Ovary (tissue), 3 donors: ENCODE measurements at regions not wholly inside any gene's neighbourhood (a gene's known extent, or its start where the extent isn't known, plus 50 kb on each side); places are given as distances from the start of the nearest gene placed in this dataset.

ENCODE experiments used
- CTCF ChIP-seq, 3 donors: fragments of 450-650 bp in 2 of 3; fragments of 200-600 bp in 1 of 3; IDR thresholded peaks; one replicate each; pipeline versions ENCODE4 v1.5.1 to v1.8.0; 2016 to 2022; ENCODE audit warnings: antibody characterized with exemption in 3 of 3, mild to moderate bottlenecking in 1 of 3
- EP300 ChIP-seq: sonication (generic); formaldehyde crosslinking; IDR thresholded peaks from one replicate; pipeline ENCODE4 v1.6.1; 2017; ENCODE audit warnings: antibody characterized with exemption
- POLR2A ChIP-seq: fragments of 450-650 bp; IDR thresholded peaks from one replicate; pipeline ENCODE4 v1.6.1; 2017; ENCODE audit warnings: antibody characterized with exemption, mild to moderate bottlenecking, moderate library complexity
- donor health status: DM: no; HTN: no; CAD: no.

GRCh38 chr6:169945117-169945516, 193.7 kb downstream of the ERMARD start:
- TF ChIP-seq POLR2A = no peak
- no peak for TF ChIP-seq CTCF (IDR thresholded peaks at IDR 0.05)
- TF ChIP-seq EP300 = no peak
